ENCODE measurements at regions not wholly inside any gene's neighbourhood (a gene's known extent, or its start where the extent isn't known, plus 50 kb on each side); places are given as distances from the start of the nearest gene placed in this dataset.
A peak's percentile ranks its signal among the peaks of the same experiment; 100 is the strongest.

GRCh38 chr20:47860049-47860830, 75.0 kb upstream of the SULF2 start:
- no peak for DNase-seq (ENCODE audit: low read depth)
- no peak overlapping the region for H3K4me3 ChIP-seq (ENCODE audit: low read depth, low read length)
- H3K27me3 ChIP-seq (ENCODE audit: control insufficient read depth, insufficient read depth, low read length) = peaks cover 2% of the 10 kb centered on the region
- no peaks in the 10 kb centered on the region for H3K36me3 ChIP-seq (ENCODE audit: control insufficient read depth, insufficient read depth, low read length)
- no peak for TF ChIP-seq CTCF (IDR thresholded peaks at IDR 0.05; ENCODE audit: insufficient read depth, low read length, poor library complexity, severe bottlenecking)

GRCh38 chr20:47859278-47859677, 74.0 kb upstream of the SULF2 start:
- Histone ChIP-seq H3K36me3 (ENCODE audit: control insufficient read depth, insufficient read depth, low read length) (no peaks in the 10 kb centered on the region), H3K4me3 (ENCODE audit: low read depth, low read length) (no peak overlapping the region), H3K27me3 (ENCODE audit: control insufficient read depth, insufficient read depth, low read length) (peaks cover 2% of the 10 kb centered on the region)
- no peak for TF ChIP-seq CTCF (IDR thresholded peaks at IDR 0.05; ENCODE audit: insufficient read depth, low read length, poor library complexity, severe bottlenecking)
- DNase-seq (ENCODE audit: low read depth) = no peak

DNA sequence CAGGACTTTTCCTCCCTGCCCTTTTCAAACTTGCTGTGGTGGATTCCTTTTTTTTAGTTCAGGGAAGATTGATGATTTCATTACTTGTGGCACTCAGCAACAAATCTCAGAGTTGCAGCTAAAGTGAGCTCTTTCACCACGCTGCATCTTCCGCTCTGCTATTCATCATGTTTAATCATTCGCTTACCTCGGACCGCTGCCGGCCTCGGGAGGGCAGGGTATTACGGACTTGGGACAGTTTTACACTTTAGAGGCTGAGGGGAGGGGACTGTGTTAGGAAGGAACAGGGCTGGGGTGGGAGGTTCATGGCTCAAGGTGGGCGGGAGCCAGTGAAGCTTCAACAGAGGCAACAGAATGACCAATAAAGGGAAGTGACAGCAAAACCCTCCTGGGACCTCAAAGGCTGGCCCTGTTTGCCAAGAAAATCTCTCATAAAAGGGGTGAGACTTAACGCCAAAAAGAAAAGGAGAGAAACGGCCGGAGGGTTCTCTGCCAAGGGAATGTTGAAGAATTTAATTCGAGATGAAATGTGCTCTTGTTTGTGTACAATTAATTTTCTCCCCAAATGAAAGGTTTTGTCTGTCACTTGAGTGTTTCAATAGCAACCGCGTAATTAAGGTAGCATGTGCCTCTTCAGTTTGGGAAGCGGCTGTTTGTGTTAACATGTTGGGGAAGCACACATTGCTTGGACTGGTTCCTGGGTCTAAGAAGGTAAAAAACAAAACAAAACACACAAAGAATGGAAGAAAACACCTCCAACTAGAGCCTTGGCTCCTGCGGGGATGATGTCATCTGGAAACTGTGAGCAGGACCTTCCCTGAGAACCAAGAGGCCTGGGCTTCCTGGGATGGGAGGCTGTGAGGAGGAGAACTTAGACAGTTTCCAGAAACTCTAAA, 72.5 kb upstream of the SULF2 start:
- DNase-seq (ENCODE audit: low read depth) = peak; percentile 49
- TF ChIP-seq CTCF (IDR thresholded peaks at IDR 0.05; ENCODE audit: insufficient read depth, low read length, poor library complexity, severe bottlenecking) = no peak
- no peaks in the 10 kb centered on the region for H3K36me3 ChIP-seq (ENCODE audit: control insufficient read depth, insufficient read depth, low read length)

DNA sequence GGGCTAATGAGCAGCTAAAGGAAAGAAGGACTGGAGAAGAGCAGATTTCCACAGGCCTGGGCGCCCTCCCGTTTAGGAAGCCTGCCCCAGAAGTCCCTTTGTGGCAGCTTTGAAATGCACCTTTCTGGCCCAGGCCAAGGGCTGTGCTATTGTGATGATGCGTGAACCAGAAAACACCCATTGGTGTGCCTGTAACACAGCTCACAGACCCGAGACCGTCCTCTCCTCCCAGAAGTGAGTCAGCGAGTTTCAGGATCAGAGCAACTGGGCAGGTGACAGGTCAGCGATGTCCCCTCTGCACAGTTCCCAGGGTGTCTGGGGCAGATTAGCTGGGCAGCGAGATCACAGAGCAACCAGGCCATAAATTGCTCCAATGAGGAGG, 71.9 kb upstream of the SULF2 start:
- no peak overlapping the region for H3K4me3 ChIP-seq (ENCODE audit: low read depth, low read length)
- H3K36me3 ChIP-seq (ENCODE audit: control insufficient read depth, insufficient read depth, low read length) = no peaks in the 10 kb centered on the region
- no peak for TF ChIP-seq CTCF (IDR thresholded peaks at IDR 0.05; ENCODE audit: insufficient read depth, low read length, poor library complexity, severe bottlenecking)
- no peaks in the 10 kb centered on the region for H3K27me3 ChIP-seq (ENCODE audit: control insufficient read depth, insufficient read depth, low read length)
- DNase-seq (ENCODE audit: low read depth) = no peak

More for the DNA sequence above, 72.5 kb upstream of the SULF2 start:
- Histone ChIP-seq H3K4me3 (ENCODE audit: low read depth, low read length) (no peak overlapping the region), H3K27me3 (ENCODE audit: control insufficient read depth, insufficient read depth, low read length) (no peaks in the 10 kb centered on the region)

DNA sequence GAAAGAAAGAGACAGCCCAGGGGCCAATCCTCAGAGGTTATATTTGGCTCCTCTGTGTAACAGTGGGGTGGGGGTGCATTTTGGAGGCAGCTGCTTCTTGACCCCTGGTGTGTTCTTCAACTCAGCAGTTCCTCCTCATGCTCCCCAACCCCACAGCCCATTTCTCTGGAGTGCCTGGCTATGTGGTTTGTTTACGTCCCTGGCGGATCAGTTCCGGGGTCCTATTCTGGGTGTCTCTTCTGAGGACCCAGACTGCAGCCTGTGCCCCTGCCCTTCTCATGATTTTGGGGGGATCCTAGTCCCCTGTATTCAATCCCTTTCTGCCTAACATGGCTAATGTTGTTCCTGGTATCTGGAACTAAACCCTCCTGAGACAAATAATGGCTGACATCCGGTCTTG, 70.5 kb upstream of the SULF2 start:
- DNase-seq (ENCODE audit: low read depth) = no peak
- no peak for TF ChIP-seq CTCF (IDR thresholded peaks at IDR 0.05; ENCODE audit: insufficient read depth, low read length, poor library complexity, severe bottlenecking)
- H3K27me3 ChIP-seq (ENCODE audit: control insufficient read depth, insufficient read depth, low read length) = no peaks in the 10 kb centered on the region
- H3K4me3 ChIP-seq (ENCODE audit: low read depth, low read length) = no peak overlapping the region
- no peaks in the 10 kb centered on the region for H3K36me3 ChIP-seq (ENCODE audit: control insufficient read depth, insufficient read depth, low read length)
